ENCODE measurements at regions not wholly inside any gene's neighbourhood (a gene's known extent, or its start where the extent isn't known, plus 50 kb on each side); places are given as distances from the start of the nearest gene placed in this dataset.

DNA sequence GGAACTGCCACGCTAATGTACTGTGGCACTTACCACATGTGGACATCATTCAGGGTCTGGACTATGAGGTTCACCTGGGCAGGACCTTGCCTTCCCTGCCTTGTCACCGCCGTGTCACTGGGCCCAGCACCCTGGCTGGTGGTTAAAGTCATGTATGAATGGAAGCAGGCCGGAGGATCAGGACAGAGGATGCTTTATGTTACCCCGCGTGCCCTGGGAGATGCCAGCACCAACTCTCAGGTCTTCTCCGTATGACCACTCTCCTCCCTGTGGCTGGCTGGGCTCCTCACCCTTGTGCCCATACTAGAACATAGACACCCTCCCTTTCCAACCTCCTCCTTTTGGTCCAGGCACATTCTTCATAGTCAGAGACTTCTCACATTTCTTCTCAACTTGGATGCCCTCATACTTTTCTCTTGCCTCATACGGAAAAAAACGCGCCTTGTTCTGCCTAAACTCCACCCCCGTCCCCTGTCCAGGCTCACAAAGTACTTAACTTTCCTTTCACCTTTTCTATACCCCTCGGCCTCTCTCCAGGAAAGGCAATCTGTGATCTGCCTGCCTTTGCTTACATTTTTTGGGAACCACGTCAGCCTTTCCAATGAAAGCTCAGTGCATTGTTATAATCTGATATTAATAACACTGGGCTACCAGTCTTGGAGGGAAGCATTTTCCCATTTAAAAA, 240.0 kb downstream of the TEX36 start:
- TF ChIP-seq, protein P1, sequence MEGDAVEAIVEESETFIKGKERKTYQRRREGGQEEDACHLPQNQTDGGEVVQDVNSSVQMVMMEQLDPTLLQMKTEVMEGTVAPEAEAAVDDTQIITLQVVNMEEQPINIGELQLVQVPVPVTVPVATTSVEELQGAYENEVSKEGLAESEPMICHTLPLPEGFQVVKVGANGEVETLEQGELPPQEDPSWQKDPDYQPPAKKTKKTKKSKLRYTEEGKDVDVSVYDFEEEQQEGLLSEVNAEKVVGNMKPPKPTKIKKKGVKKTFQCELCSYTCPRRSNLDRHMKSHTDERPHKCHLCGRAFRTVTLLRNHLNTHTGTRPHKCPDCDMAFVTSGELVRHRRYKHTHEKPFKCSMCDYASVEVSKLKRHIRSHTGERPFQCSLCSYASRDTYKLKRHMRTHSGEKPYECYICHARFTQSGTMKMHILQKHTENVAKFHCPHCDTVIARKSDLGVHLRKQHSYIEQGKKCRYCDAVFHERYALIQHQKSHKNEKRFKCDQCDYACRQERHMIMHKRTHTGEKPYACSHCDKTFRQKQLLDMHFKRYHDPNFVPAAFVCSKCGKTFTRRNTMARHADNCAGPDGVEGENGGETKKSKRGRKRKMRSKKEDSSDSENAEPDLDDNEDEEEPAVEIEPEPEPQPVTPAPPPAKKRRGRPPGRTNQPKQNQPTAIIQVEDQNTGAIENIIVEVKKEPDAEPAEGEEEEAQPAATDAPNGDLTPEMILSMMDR (conservative IDR thresholded peaks at IDR 0.05): no peak
- TF ChIP-seq ZFX (IDR thresholded peaks at IDR 0.05): no peak
